K562 (cell line): ENCODE measurements at regions not wholly inside any gene's neighbourhood (a gene's known extent, or its start where the extent isn't known, plus 50 kb on each side); places are given as distances from the start of the nearest gene placed in this dataset.

Source experiments
- CBX2 ChIP-seq: fragments of 200-600 bp; sonication (generic); IDR thresholded peaks from one replicate; pipeline ENCODE4 v1.6.1; 2012; ENCODE audit warnings: mild to moderate bottlenecking, low read length, inconsistent platforms; ENCODE audit not compliant: insufficient read depth, poor library complexity, severe bottlenecking
- COPS2 ChIP-seq: fragments of 450-650 bp; conservative IDR thresholded peaks from 2 replicates; pipeline ENCODE4 v1.6.1; 2016; ENCODE audit warnings: mild to moderate bottlenecking, moderate library complexity
- ESRRB ChIP-seq: fragments of 250-450 bp; sonication (Bioruptor Pico); IDR thresholded peaks from 2 replicates; pipeline ENCODE4 v1.5.0; 2020; ENCODE audit warnings: mild to moderate bottlenecking, moderate library complexity, borderline replicate concordance
- ETV5 ChIP-seq: sonication (generic); formaldehyde crosslinking; IDR thresholded peaks from 2 replicates; pipeline ENCODE4 v1.4.0; 2020; ENCODE audit warnings: low read depth, mild to moderate bottlenecking, missing genetic modification reagents
- ETV6 ChIP-seq, 3 experiments: fragments of 150-350 bp in 1 of 3; sonication (generic) in 1 of 3; formaldehyde crosslinking in 1 of 3; IDR thresholded peaks; 2 replicates each; pipeline versions ENCODE4 v1.6.1 to v1.8.0; 2014 to 2022; ENCODE audit warnings: borderline replicate concordance in 2 of 3, low read depth in 2 of 3, antibody characterized with exemption in 1 of 3, low read length in 1 of 3, mild to moderate bottlenecking in 1 of 3, missing genetic modification reagents in 1 of 3
- HDAC8 ChIP-seq: fragments of 450-650 bp; IDR thresholded peaks from 2 replicates; pipeline ENCODE4 v1.6.1; 2016; ENCODE audit warnings: mild to moderate bottlenecking, missing genetic modification characterization, moderate library complexity, missing compliant biosample characterization
- KLF1 ChIP-seq: fragments of 450-650 bp; IDR thresholded peaks from 2 replicates; pipeline ENCODE4 v1.6.1; 2016; ENCODE audit warnings: missing genetic modification characterization, missing compliant biosample characterization
- MLLT1 ChIP-seq, 2 experiments: fragments of 450-650 bp; IDR thresholded peaks; 2 replicates each; pipeline ENCODE4 v1.6.1; 2016
- POLR2B ChIP-seq: fragments of 450-650 bp; IDR thresholded peaks from 2 replicates; pipeline ENCODE4 v1.6.1; 2018; ENCODE audit warnings: low read depth; ENCODE audit not compliant: partially characterized antibody
- SNAPC5 ChIP-seq: fragments of 250-450 bp; sonication (Bioruptor Pico); IDR thresholded peaks from 2 replicates; pipeline ENCODE4 v1.8.0; 2021; ENCODE audit warnings: moderate library complexity, mild to moderate bottlenecking, inconsistent platforms
- TBP ChIP-seq: optimal IDR thresholded peaks from 2 replicates; pipeline ENCODE3; 2011; ENCODE audit warnings: low read depth, low read length, improper control_type of control experiment
- TEAD4 ChIP-seq, 2 experiments: sonication (generic) in 1 of 2; formaldehyde crosslinking in 1 of 2; IDR thresholded peaks; 2 replicates each; pipeline versions ENCODE4 v1.6.1 to v1.8.0; 2012 to 2022; ENCODE audit warnings: borderline replicate concordance in 1 of 2, inconsistent platforms in 1 of 2, low read length in 1 of 2, mild to moderate bottlenecking in 1 of 2, missing genetic modification reagents in 1 of 2
- ZHX1 ChIP-seq: fragments of 150-350 bp; conservative IDR thresholded peaks from 2 replicates; pipeline ENCODE4 v1.6.1; 2014; ENCODE audit warnings: low read length
- ZNF253 ChIP-seq: fragments of 250-450 bp; sonication (Bioruptor Pico); conservative IDR thresholded peaks from 2 replicates; pipeline ENCODE4 v1.6.1; 2021; ENCODE audit warnings: mild to moderate bottlenecking
- ZNF695 ChIP-seq: fragments of 450-650 bp; formaldehyde crosslinking; IDR thresholded peaks from 2 replicates; pipeline ENCODE4 v1.4.0; 2020; ENCODE audit warnings: mild to moderate bottlenecking, moderate library complexity
- ZNF780A ChIP-seq: fragments of 250-450 bp; sonication (Bioruptor Pico); IDR thresholded peaks from 2 replicates; pipeline ENCODE4 v1.5.0; 2021; ENCODE audit warnings: mild to moderate bottlenecking
- TF ChIP-seq, protein P1 (sequence below), 2 experiments: fragments of 450-650 bp; conservative IDR thresholded peaks; 2 replicates each; pipeline ENCODE4 v1.6.1; 2017; ENCODE audit warnings: mild to moderate bottlenecking in 2 of 2, moderate library complexity in 2 of 2
- TF ChIP-seq, protein P2 (sequence below): fragments of 450-650 bp; IDR thresholded peaks from 2 replicates; pipeline ENCODE4 v1.6.1; 2017; ENCODE audit warnings: antibody characterized with exemption, mild to moderate bottlenecking

- TF ChIP-seq ETV5 (CRISPR knock-in tag): no peak
- no peak for TF ChIP-seq COPS2
- TF ChIP-seq TBP: no peak
- TF ChIP-seq MLLT1 (IDR thresholded peaks at IDR 0.05): 0 out of 4 replicates have a peak, but pooled peaks of 1 of the 2 experiments have one; percentile 15
- TF ChIP-seq ZNF780A (CRISPR knock-in tag): no peak
- TF ChIP-seq, protein P1, sequence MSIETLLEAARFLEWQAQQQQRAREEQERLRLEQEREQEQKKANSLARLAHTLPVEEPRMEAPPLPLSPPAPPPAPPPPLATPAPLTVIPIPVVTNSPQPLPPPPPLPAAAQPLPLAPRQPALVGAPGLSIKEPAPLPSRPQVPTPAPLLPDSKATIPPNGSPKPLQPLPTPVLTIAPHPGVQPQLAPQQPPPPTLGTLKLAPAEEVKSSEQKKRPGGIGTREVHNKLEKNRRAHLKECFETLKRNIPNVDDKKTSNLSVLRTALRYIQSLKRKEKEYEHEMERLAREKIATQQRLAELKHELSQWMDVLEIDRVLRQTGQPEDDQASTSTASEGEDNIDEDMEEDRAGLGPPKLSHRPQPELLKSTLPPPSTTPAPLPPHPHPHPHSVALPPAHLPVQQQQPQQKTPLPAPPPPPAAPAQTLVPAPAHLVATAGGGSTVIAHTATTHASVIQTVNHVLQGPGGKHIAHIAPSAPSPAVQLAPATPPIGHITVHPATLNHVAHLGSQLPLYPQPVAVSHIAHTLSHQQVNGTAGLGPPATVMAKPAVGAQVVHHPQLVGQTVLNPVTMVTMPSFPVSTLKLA (conservative IDR thresholded peaks at IDR 0.05): peak in 1 of 2 experiments; percentile 34; a peak in 1 of 4 replicates
- TF ChIP-seq ZNF253 (CRISPR knock-in tag): no peak
- TF ChIP-seq ETV6 (IDR thresholded peaks at IDR 0.05; ENCODE audit: borderline replicate concordance in 1 of 2, low read depth in 2 of 2, low read length in 1 of 2): no peak
- no peak for TF ChIP-seq ETV6 (CRISPR knock-in tag; IDR thresholded peaks at IDR 0.05; ENCODE audit: borderline replicate concordance)
- TF ChIP-seq TEAD4 (IDR thresholded peaks at IDR 0.05; ENCODE audit: low read length): peak; percentile 97
- no peak for TF ChIP-seq TEAD4 (CRISPR knock-in tag; IDR thresholded peaks at IDR 0.05; ENCODE audit: borderline replicate concordance)
- no peak for TF ChIP-seq ESRRB (CRISPR knock-in tag)
- TF ChIP-seq KLF1 (tag): no peak
- no peak for TF ChIP-seq ZHX1
- TF ChIP-seq POLR2B: no peak
- no peak for TF ChIP-seq HDAC8 (tag)
- no peak for TF ChIP-seq CBX2
- no peak for TF ChIP-seq ZNF695 (CRISPR knock-in tag)
- TF ChIP-seq, protein P2, sequence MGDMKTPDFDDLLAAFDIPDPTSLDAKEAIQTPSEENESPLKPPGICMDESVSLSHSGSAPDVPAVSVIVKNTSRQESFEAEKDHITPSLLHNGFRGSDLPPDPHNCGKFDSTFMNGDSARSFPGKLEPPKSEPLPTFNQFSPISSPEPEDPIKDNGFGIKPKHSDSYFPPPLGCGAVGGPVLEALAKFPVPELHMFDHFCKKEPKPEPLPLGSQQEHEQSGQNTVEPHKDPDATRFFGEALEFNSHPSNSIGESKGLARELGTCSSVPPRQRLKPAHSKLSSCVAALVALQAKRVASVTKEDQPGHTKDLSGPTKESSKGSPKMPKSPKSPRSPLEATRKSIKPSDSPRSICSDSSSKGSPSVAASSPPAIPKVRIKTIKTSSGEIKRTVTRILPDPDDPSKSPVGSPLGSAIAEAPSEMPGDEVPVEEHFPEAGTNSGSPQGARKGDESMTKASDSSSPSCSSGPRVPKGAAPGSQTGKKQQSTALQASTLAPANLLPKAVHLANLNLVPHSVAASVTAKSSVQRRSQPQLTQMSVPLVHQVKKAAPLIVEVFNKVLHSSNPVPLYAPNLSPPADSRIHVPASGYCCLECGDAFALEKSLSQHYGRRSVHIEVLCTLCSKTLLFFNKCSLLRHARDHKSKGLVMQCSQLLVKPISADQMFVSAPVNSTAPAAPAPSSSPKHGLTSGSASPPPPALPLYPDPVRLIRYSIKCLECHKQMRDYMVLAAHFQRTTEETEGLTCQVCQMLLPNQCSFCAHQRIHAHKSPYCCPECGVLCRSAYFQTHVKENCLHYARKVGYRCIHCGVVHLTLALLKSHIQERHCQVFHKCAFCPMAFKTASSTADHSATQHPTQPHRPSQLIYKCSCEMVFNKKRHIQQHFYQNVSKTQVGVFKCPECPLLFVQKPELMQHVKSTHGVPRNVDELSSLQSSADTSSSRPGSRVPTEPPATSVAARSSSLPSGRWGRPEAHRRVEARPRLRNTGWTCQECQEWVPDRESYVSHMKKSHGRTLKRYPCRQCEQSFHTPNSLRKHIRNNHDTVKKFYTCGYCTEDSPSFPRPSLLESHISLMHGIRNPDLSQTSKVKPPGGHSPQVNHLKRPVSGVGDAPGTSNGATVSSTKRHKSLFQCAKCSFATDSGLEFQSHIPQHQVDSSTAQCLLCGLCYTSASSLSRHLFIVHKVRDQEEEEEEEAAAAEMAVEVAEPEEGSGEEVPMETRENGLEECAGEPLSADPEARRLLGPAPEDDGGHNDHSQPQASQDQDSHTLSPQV: peak; percentile 76
- TF ChIP-seq SNAPC5 (CRISPR knock-in tag): no peak
Observed at GRCh38 chr17:33904476-33904875, 350.6 kb upstream of the CCL2 start (continued).
